NCI-H1092 (cell line): ENCODE measurements at regions not wholly inside any gene's neighbourhood (a gene's known extent, or its start where the extent isn't known, plus 50 kb on each side); places are given as distances from the start of the nearest gene placed in this dataset.

Experiments used
- DNase-seq: peaks from one replicate; lab custom pipeline; 2025; lab: John Stamatoyannopoulos, UW

DNA sequence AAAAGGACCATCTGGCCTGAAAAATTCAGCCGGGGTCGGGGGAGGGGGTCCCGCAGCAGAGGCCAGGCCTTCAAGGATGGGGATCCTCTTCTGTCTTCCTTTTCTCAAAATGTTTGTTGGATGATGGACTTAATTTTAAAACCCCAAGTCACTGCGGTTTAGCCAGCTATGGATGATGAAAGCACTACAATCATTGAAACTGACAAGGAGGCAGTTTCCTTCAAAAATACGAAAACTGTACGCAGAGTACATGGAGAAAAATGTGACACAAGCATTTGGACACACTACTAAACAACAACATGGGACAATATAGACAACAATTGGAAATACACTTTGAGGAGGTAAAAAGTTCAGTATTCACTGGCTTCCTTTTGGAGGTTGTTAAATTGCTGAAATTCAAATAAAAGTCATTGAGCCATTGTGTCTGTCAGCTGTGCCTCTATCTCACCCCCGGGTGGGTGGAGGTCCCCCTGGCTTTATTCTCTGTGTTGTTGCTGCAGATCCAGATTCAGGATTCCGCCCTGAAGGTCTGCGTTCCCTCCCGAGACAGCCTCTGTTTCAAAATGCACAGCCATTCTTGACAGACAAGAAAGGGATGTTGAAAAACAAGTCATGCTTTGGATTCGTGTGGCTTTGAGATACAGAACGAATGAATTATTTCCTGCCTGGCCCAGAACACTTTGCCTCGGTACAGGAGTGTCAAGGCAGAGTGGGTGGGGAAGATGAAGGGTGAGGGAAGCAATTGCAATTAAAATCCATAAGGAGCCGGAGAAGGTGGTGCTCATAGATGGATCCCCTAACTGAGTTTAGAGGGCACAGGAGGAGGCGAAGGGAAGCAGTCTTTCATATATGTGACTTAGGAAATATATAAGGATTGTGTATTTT is 118.2 kb downstream of the TTLL2 start:
- no peak for DNase-seq

DNA sequence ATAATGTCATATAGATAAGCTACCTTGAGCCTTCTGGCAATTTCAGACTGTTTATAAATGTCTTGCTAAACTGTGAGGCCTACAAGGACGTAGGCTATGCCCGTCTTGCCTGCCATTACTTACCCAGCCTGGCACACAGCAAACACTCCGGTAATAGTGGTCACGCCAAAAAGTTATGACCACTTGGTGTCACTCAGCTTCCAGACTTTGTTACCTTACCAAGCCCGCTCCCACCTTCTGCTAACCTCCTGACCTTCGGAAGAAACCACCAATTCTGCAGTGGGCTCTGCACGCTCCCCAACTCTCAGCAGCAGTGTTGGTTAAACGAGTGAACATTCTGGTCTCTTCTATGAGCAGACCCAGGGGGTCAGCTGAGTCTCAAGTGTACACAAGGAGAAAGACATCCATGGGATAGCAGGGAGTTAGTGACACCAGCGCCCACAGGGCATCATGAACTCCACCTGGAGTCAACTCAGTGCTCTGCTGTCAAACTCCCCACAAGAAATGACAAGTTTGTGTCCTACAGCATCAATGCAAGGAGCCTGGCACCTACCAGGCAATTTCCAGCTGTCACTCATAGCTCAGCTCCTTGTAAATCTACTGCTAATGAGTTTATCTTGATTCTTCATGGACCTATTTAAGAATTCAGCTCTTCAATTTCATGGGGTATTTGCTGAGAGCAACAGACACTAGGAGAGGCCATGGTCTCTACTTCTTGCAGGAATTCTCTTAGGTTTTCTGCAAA is 119.9 kb downstream of the TTLL2 start:
- no peak for DNase-seq

DNA sequence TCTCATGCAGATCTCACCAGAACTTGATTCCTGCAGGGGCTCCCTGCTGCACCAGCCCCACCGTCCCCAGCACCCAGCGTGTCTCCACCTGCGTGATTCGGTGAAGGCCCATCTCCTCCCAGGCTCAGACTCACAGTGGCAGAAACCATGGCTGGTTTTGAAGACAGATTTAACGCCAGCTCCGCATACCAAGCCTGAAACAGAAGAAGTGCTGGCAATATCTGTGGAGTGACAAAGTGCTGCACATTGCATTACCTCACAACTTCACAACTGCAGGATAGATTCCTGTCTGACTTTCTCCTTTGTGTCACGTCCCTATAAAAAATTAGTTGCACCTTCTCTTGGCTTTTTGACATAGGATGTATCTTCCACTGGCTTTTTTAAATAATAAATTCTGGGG is 120.7 kb downstream of the TTLL2 start:
- no peak for DNase-seq

DNA sequence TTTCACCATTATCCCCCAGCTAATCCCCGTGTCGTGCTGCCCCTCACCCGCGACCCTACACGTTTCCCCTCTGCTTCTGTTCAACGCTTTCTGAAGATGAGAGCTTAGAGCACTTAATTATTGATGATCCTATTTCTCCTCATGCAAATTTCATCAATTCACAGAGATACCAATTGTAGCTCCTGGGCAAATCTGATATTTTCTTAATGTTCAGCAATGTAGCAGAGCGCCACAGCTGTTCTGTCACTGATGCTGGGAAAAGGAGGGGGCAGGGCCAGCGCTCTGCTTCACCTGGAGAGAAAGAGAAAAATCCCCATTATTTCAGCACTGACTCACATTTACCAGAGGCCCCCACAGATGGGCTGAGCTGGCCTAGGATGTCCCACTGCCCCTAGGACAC is 121.2 kb downstream of the TTLL2 start:
- no peak for DNase-seq

DNA sequence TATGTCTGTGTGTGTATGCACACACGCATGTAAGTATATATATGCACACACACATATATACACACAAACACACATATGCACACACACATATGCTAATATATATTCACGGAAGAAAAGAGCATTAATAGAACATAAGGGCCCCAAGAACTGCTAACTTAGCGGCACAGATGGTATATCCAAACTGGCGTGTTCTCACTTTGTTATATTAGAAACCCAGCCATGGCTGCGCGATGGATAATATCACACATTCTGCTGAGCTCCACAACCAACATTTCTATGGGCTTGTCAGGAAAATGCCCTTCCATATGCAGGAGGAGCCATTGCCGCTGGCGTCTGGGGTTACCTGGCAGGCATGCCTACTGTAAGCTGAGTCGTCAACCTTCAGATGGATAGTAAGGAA is 122.1 kb downstream of the TTLL2 start:
- no peak for DNase-seq

DNA sequence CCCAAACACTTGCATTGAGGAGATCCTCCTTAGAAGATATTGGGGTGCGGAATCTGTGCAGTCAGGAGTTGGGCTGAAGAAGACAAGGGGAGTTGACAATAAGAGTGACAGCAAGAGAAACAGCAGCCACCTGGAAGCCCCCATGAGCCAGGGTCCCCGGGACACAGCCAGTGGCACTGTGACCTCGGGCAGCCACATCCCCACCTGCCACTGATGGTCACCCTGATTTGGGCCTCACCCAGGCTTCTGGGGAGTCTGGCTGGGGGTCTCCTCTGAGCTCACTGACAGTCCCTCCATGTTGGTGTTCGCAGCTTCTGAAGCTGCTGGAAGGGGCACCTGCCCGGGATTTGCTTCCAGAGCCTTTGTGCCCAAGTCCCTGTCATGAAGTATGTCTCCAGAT is 123.5 kb downstream of the TTLL2 start:
- DNase-seq: no peak

DNA sequence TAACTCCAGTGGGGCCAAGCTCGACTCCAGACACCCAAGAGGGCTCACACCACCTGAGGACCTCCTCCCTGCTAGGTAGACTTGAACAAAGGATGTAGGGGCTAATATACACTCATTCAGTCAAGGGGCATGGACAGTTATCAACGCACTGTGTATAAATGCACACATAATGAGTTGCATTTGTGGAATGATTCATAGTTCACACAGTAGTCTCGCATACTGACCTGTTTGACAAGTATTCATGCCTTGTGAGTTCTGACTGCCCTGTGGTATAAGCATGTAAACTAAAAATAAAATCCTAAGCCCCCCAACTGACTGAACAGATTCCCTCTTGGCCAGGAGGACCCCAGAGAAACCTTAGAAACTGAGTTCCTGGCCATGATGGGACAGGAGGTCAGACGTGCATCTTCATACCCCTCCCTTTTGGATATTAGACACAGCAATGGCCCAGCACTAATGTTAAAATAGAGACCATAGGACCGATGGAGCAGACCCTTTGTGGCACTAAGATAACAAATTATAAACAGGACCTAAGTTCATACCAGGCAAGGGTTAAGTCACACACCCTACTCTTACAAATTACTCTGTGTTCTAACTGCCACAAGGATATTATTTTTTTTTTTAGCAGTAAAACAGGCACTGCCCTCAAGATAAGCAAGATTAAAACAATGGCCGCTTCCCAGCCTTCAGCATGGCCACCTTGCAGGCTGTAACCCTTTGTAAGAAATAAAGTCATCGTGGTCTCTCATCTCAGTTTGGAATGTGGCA is 124.4 kb downstream of the TTLL2 start:
- no peak for DNase-seq

DNA sequence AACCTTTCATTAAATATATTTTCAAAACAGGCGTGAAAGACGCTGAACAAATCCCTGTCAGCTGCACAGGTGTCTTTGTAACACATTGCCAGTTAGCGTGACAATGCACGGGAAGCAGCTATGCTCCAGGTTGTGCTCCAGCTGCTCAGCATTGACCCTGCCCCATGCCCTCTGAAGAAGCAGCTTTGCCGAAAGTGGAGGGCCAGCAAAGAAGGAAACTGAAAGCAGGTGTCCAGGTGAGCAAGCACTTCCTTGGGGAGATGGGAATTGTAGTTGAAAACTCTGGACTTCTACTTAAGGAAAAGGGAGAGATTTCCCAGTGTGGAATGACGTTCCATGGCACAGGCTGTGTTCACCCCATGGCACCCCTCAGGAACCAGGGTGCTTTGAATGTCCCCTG is 125.7 kb downstream of the TTLL2 start:
- DNase-seq: no peak

DNA sequence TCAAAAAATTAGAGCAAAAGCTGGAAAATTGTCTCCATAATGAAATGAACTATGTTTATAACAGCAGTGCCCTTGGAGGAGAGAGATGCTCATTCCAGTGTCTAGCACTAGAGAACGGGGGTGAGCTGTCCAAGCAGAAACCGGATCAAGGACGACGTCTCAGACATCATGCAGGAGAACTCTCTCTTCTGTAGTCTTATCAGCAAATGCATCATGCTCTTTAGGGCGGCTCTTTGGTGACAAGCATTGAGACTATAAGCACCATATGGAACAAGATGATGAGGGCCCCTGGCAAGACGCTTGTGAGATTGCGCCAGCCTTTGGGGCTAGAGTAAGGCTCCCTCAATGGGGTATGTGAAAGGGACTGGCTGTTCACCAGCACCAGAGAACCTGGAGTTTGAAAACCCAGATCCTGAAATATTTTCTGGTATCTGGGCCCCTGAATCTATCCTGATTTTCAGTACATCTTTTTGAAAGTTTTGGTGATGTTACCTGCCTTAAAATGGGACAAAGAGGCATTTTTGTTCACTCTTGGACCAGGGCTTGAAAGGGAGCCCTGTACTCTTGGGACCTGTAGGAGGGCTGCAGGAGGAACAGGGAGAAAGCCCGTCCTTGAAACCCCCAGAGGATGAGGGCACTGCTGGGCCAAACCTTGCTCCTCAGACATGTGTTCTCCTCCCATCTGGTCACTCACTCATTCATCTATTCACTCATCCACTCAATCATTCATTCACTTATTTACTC is 127.6 kb downstream of the TTLL2 start:
- no peak for DNase-seq

DNA sequence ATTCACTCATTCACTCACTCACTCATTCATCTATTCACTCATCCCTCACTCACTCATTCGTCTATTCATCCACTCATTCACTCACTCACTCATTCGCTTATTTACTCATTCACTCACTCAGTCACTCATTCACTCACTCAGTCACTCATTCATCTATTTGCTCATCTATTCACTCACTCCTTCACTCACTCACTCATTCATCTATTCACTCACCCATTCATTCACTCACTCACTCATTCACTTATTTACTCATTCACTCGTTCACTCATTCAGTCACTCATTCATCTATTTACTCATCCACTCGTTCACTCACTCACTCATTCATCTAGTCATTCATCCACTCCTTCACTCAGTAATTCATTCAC is 128.2 kb downstream of the TTLL2 start:
- no peak for DNase-seq

DNA sequence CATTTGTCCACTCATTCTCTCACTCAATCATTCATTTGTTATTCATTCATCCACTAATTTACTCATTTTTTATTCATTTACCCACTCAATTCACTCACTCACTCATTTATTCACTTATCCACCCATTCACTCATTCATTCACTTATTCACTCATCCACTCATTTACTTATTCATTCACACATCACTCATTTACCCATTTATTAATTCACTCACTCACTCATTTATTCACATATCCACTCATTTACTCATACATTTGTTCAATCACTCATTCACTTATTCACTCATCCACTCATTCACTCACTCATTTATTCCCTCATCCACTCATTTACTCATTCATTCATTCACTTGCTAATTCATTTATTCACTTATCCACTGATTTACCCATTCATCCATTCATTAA is 129.1 kb downstream of the TTLL2 start:
- DNase-seq: no peak

DNA sequence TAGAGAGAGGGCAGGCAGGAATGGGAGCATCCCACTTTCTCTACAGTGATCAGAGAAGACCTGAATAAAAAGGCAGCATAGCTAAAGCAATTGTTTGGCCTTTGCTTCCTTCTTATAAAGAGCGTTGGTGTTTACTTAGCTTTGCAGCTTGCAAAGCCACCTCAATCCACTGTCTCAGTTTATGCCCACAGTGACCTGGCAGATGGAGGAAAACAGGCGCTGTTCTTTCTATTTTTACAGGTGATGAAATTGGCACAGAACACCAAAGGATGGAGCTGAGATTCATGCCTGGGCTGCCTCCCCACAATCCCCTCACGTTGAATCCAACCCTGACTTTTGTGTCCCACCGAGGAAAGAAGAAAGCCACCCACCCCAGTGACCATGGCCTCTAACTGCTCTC is 130.5 kb downstream of the TTLL2 start:
- no peak for DNase-seq

DNA sequence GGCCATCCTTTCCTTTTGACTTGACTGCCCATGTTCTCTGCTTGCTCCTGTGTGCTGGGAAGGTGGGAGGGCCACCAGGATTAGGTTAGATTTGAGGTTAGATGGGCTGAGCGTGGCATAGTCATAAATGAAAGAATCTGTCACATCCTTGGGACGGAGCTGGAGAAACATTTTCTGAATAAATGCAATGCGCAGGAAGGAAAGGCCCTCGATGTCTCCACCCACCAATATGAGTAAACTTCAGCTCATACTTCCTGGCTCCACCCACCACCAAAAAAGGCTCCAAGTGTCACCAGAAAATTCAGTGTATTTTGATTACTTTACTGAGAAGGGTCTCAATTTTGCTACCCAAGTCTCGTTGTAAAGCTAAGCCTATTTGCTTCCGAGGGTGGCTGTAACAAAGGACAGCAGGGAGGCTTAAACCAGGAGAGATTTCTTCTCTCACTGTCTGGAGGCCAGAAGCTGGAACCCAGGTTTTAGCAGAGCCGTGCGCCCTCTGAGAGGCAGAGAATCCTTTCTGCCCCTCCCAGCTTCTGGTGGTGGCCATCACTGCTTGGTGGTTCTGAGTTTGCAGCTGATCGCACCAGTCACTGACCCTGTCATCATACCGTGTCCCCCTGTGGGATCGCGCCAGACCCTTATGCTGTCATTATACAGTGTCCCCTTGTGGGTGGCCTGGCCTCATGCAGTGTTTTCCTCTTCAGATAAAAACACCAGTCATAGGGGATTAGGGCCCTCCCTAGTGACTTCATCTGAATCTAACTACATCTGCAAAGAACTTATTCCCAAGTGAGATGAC is 137.8 kb downstream of the TTLL2 start:
- no peak for DNase-seq

DNA sequence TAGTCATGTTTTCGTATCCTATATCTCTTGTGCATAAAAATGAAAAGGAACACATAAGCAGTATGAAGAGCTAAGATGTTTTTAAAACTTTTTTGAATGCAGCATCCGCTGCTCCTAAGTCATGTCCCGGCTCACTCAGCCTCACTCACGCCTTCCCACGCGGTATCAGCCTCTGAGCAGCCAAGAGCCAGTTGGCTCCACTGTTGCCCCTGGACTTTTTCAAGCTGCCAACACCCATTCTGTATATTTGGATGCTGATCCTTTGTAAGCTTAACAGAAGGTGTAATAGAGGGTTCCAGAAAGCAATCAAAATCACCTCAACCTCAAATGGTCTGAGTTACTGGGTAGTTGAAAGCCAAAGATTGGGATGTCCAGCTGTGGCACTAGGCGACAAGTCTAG is 139.3 kb downstream of the TTLL2 start:
- no peak for DNase-seq

DNA sequence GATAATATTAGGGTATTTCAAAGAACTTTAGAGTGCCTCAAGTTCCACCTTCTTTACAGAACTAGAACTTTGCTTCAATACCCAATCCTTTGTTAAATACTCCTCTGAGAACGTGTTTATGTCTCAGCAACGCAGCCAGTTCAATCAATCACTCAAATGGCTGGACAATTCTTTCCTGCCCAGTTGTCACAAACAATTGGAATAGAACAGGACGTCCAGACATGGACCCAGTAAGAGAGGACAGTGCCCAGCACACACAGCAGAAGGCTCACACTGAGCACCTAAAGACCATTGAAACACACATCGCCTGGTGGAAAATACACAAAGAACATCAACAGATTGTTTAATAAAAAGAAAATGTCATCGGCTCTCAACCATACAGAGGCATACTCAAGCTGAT is 140.6 kb downstream of the TTLL2 start:
- DNase-seq: no peak

DNA sequence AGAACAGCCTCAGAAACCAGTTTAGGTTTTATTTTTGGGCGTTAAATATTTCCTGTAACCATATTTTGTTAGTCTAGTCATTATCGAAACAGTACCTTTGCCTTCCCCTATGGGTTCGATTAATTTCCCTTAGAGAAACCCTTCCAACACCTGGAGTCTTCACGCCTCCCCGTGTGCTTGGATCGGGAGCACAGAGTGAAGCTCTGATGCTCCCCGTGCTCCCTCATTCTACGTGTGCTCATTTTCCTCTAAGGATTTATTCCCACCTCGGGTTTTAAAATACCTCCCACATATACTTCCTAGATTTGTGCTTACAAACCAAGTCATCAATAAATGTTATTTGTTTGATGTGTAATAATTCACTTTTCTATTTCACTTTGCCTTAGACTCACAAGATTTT is 142.4 kb downstream of the TTLL2 start:
- no peak for DNase-seq

DNA sequence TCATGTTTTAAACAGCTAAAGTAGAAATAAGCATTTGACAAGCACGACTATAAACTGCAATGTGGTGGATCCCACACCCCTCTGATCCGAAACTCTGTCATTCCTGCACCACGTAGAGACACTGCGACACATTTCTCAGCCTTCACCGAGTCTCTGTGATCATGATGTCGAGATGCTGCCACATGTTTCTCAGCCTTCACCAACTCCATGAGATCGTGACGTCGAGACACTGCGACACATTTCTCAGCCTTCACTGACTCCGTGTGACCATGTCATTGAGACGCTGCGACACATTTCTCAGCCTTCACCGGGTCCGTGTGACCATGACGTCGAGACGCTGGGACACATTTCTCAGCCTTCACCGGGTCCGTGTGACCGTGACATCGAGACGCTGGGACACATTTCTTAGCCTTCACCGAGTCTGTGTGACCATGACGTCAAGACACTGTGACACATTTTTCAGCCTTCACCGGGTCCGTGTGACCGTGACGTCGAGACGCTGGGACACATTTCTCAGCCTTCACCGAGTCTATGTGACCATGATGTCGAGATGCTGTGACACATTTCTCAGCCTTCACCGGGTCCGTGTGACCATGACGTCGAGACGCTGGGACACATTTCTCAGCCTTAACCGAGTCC is 143.0 kb downstream of the TTLL2 start:
- DNase-seq: no peak

DNA sequence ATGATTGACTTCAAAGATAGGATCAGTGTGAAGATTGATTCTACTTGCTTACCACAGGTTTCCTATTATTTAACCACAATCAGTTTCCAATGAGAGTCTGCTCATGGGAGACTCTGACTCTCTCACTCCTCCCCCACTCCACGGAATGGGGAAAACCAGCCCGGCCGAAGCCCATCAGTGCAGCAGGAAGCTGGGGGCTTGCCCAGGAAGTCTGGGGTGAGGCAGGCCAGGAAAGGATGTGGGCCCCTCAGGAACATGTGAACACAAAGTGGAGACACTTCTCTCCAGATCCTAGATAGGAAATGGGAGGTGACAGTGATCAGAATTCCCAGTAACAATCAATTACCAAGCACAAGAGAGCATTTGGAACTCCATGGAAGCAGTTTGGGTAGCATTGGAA is 144.2 kb downstream of the TTLL2 start:
- DNase-seq: no peak

DNA sequence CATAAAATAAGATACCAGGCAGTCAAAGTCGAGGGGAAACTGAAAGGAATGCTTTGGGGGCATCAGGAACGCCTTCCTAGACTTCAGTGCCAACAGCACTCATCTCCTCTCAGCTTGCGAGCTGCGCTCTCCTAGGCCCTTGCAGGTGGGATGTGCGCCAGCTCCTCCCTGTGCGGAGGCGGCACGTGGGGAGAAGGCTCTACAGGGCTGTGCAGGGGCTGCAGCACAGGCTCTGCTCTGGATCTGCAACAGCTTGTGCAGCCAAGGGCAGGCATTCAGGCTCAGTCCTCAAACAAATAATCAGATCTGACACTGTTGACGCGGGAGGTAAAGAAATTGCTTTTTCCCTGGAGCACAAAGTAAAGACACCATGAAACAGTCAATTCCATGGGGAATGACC is 144.8 kb downstream of the TTLL2 start:
- DNase-seq: peak; percentile 81

DNA sequence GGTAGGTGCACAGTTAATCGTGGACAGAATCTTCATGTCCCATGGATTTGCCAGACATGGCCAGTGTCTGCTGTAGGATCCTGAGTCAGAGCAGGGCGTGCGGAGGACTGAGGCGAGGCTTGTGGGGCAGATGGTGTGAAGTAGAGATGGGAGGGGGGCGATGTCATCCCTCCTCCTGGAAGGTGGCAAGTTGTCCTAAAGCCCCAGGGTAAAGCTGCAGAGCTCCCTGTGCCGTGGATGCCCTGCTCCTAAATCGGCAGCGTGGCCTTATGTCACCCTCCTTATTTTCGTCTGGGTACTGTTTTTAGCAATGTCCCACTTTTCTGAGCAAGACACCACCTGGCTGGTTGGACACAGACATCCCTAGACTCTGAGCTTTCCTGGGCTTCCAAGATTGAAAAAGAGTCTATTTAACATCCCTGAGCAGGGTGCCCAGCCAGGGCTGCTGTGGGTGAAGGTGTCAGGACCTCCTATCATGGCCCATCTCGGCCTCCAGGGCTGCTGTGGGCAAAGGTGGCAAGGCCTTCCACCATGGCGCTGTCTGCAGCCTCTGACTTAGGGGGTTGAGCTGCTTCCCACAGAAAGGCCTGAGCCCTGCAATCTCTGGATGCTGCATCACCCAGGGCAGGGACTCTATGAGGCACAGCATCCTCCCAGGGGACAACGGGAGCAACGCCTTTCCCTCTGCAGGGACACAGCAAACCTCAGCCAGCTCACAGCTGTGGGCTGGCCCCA is 145.4 kb downstream of the TTLL2 start:
- no peak for DNase-seq
